NCI-H1105 treated with DMSO at 0.1 percent for 48 hours (cell line): ENCODE measurements at regions not wholly inside any gene's neighbourhood (a gene's known extent, or its start where the extent isn't known, plus 50 kb on each side); places are given as distances from the start of the nearest gene placed in this dataset.

Experiments
- DNase-seq: peaks from one replicate; lab custom pipeline; 2025; lab: John Stamatoyannopoulos, UW

DNA sequence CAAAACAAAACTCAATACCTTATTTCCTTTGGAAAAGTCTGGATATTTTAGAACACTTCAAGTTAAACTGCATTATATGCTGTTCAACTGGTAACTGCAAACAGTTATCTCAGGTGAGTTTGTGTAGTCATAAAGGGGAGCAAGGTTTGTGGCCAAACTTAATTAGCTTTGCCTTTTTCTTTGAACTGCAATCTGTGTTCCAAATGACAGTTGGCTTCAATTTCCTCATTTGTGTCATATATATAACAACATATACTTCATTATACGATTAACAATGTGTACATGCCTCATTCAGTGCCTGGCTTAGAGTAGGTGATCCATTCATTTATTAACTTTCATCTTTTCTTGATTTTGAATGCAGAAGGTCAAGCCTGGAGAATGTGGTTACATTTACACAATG, 55.8 kb downstream of the KCNE4 start:
- no peak for DNase-seq

DNA sequence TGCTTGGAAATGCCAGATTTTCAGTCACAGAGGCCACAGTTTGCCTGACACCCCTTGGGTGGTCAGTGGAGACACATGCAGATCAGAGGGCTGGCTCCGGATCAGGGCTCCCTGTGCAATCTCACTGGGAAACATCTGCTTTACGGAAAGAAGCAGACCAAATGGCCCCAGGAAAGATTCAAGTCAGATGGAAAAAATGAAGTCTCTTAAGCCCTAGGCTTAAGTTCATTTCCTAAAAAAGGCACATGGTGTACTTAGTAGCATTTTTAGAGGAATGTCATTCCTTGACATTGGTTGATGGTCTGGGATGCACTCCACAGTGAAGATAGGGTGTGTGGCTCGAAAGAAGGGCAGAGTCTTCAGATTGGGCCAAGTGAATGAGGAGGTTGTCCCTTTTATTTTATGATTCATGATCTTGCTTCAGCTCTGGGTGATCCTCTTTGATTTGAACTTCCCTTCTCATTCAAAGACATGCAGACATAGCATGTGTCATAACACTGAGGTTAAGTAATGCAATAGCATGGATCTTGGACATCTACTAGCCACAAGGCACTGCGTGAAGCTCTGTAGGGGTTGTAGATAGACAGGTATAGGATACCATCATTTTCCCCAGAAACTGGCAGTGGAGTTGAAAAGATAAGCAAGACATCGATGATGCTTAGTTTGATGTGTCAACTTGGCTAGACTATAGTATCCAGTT, 56.5 kb downstream of the KCNE4 start:
- no peak for DNase-seq

DNA sequence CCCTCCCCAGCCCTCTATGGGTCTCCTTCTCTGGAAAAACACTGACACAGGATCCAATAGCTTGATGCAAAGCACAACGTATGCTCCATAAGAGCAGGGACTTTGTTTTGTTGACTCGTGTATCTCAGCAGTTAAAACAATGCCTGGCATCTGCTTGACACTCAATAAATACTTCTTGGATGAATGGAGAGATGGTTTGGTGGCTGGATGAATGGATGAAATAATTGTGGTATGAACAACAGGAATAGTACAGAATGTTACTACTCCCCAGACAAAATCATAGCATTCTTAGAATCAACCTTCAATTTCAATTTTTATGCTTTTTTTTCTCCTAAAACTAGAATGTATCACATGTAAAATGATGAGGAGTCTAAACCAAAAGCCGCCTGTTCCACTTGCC, 57.4 kb downstream of the KCNE4 start:
- DNase-seq = no peak

DNA sequence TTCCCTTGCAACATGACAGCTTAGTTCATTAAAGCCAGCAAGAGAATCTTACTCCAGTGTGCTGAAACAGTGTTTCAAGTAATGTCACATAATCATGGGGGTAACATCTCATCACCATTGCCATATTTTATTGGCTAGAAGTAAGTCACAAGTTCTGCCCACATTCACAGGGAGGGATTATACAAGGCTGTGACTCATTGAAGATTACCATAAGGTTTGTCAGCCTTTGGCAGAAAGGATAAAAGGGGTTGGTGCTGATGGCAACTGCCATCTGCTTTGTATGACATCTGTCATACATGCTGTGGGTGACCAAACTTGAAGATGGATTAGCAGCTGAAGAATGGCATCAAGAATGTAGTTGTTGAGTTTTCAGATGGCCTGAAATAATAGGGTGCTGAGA, 61.2 kb downstream of the KCNE4 start:
- DNase-seq = no peak

DNA sequence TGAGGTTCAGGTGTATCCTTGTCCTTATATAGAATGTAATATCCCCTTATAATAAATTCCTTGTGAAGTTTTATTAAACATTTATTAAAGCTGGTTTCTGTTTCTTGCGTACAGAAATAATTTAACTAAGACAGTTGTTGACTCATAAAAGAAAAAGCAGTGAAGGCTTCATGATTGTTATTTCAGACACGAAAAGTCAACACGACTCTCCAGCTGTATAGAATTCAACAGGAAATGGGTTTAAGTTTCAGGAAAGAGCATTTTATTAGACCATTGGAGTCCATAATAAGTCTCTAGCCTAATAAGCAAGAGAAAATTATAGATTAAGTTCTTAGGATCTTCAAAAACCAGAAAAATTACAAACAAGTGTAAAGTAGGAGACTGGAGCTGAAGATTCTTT, 62.2 kb downstream of the KCNE4 start:
- no peak for DNase-seq

GRCh38 chr2:223114917-223115316, 62.9 kb downstream of the KCNE4 start:
- no peak for DNase-seq

GRCh38 chr2:223117533-223117932, 65.5 kb downstream of the KCNE4 start:
- DNase-seq = no peak

DNA sequence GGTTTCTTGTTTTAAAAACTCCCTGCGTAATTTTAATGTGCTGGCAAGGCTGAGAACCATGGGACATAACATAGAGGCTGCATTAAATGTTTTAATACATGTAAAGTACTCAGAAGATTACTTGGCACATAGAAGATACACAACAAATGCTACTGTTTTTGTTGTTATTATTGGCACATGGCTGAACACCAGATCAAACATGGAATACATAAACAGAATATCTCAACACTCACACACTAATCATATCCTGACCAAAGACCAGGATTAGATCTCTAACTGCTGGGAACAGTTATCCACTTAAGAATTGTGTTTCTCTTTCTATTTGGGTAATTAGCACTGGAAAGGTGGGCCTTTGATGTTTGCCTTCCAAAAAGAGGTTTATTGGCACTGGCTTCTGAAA, 69.3 kb downstream of the KCNE4 start:
- DNase-seq = peak; percentile 24

DNA sequence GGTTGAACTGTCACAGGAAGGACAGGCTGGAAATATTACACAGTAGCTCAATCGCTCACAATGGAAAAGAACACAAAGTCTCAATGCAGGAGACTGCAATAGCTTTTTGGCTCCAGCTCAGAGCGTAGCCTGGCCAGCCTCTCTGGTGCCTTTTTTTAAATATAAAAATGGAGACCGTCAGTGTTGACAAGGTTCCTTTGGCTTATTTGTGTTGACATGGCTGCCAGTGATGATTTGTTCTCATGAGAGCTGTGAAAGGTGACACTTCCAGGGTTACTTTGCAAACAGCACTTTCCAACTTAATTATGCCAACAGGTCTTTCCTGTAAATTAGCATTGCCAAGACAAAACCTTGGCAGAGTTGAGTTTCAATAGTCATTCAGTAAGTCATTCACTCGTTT, 70.8 kb downstream of the KCNE4 start:
- DNase-seq = peak; percentile 14

DNA sequence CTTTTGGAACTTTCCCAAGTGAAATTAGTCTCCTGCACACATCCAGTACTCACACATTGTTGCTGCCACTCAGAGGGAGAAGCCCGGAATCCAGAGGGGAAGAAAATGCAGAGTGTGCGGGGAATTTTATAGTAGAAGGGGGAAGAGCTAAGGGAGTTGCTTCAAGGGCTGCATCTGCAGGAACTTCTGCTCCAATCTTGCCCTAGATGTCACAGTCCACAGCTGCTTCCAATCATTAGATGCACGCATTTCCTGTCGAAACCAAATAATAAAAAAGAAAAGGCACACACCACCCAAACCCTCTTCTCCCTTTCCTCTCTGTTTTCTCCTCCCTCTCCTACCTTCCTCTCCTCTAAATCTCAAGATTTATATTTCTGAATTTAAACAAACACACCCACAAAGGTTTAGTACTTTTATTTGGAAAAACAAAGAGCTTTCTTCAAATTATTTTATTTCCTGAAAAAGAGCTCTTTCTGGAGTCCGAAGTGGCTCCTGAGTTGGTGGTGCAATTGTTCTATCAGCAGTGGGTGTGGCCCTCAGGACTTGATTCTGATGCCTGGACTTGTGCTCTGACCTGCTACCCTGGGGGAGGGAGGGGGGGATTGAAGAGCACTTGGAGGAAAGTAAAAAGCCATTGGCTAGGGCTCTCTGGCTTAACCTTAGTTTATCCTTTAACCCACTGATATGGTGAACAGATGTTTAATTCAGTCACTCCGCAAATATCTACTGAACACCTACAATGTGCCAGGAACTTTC, 72.0 kb downstream of the KCNE4 start:
- DNase-seq = peak; percentile 12

GRCh38 chr2:223141606-223142005, 89.6 kb downstream of the KCNE4 start:
- DNase-seq = no peak

GRCh38 chr2:223142118-223142517, 90.1 kb downstream of the KCNE4 start:
- DNase-seq = no peak

DNA sequence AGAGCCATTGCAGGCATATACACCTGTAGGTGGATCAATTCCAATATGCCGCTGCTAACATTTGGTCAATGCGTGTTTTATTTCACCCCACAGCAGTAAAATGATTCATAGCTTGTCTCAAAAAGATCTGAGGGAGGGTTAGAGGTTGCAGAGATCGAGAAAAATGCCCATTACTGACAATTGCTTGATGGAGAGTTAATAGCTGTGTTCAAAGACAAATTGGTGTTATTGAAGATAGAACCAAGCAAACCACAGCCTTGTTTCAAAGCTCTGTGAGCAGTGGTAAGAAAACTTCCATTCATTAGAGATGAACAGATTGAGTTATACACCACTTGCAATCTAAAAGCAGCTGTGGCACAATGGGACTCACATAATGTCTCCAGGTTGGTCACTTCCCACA, 95.4 kb downstream of the KCNE4 start:
- no peak for DNase-seq

DNA sequence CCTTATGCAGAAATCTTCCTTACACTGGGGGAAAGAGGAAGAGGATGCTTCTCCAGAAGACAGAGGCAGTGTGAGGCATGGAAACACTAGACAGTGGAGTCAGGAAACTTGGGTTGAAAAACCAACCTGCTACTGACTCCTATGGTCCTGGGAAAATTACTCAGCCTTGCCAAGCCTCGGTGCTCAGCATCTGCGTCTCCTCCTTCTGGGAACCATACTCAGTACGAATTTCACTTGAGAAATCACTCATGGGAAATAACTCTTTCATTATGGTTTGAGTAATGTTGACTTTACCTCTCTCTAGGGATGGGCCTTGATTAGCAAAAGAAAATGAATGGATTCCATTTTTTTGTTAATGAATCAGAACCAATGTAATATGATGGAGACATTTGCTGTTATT, 96.5 kb downstream of the KCNE4 start:
- no peak for DNase-seq

GRCh38 chr2:223155956-223156355, 104.0 kb downstream of the KCNE4 start:
- no peak for DNase-seq

- DNase-seq = no peak
Measured at GRCh38 chr2:223161873-223162458, 110.0 kb downstream of the KCNE4 start.

DNA sequence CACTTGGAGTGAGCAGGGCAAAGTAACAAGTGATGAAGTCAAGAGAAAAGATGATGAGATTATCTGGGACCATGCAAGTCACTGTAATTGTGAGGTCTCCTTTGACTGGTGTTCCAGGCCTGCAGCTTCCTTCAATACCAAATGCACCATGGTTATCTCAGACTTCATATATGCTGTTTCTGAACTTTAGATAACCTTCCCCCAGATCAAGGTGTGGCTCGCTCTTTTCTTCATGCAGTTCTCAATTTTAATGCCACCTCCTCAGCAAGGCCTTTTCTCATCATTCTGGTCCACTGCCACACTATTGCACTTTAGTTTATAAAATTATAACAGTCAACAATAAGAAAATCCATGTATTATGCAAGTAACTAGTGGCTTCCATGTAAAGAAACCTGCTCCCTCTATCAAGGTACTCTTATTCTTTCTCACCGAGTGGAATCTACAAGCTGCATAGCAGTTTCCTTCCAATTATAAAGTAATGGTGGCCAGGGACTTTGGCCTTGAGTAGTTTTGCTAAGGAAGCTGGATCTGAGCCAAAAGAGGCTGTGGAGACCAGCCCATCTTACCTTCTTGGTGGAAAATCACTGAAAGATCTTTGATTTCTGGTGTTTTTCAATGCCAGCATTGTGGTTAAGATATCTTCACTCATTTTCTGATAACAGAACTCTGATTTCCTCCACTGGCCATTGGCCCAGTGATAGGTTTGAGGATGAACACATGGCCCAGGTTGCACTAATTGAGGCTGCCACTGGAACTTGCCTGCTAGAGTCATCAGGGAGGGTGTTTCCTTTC, 113.6 kb downstream of the KCNE4 start:
- DNase-seq = no peak

DNA sequence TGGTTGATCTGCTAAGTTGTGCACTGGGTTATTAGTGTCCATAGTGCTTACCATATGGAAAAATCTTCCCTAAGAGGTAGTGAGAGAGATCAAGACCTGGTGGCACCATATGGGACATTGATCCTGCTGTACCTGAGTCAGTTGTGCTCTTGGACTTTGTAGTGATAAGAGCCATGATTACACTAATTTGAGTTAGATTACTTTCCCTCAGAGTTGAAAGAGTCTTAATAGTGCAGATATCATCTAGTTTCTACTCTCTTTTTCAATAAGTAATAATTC, 114.2 kb downstream of the KCNE4 start:
- no peak for DNase-seq

DNA sequence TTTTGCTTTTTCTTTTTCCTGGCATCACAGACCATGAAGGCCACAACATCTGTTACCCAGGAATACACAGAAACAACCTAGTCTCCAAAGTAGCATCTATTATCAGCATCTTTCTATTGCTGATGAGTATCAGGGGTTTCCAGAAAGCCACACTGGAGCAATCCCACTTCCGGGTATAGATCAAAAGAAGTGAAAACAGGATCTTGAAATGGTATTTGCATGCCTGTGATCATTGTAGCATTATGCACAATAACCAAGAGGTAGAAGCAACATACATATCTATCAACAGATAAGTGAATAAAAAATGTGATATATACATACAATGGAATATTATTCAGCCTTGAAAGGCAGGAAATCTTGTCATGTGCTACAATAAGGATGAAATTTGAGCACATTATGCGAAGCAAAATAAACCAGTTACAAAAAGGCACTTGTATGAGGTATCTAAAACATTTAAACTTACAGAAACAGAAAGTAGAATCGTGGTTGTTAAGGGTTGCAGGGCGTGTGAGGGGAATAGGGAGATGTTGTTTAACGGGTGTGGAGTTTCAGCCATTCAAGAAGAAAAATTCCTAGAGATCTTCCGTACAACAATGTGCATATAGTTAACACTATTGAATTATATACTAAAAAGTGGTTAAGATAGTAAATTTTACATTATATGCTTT, 115.1 kb downstream of the KCNE4 start:
- DNase-seq = no peak

GRCh38 chr2:223169830-223170605, 118.0 kb downstream of the KCNE4 start:
- no peak for DNase-seq

DNA sequence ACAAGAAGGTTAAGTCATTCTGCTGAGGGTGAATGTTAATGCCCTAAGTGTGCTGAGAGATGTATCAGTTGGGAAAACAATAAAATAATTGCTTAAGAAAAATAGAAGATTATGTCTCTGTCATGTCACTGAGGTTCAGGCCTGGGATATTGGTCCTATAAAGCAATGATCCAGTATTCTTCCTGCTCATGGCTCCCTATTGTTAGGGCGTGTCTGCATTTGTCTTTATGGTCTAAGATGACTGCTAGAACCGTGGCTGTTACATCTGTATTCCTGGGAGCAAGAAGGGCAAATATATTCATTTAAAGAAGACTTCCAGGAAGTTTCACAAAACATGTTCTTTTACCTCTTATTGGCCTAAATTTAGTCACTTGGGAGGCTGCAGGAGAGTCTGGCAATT, 125.0 kb downstream of the KCNE4 start:
- no peak for DNase-seq

DNA sequence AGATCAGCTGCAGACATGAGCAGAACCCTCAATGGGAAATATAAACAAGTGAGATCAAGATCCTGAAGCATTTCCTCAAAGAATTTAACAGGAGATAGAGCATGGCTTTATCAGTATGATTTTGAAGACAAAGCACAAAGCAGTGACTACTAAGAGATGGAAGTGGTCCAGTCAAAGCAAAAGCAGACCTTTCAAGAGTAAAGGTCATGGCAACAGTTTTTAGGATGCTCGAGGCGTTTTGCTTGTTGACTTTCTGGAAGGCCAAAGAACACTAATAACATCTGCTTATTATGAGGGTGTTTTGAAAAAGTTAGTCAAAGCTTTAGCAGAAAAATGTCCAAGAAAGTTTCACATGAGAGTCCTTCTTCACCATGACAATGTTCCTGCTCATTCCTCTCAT, 128.5 kb downstream of the KCNE4 start:
- no peak for DNase-seq
